ENCODE measurements at regions not wholly inside any gene's neighbourhood (a gene's known extent, or its start where the extent isn't known, plus 50 kb on each side); places are given as distances from the start of the nearest gene placed in this dataset.

DNA sequence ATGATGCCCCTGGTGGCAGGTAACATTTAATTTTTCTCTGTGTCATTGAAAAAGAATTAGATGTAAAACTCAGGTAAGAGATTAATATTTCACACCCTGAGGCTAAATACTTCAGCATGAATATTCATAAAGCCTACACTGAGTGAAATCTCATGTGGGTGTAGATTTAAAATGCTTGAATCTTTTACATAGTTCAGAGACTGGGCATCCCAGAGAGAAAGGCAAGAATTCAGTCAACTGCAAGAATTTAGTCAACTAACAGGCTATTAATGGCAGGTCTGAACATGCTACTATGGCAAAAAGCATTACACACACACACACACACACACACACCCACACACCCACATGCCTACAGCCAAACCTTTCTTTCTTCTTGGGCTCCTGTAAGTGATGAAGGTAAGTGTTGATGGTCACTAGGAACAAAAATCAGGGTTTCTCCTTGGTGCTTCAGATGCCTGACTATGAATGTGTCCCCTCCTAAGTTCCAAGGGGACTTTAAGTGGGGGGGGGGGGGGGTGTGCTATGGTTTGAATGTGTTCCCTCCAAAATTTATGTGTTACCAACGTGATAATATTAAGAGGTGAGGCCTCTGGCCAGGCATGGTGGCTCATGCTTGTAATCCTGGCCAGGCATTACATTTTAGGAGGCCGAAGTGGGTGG lies 63.7 kb upstream of the PSMD7 start:
- DNase-seq (ENCODE audit: low read depth) = no peak
- in situ Hi-C loops (cut with HindIII; ENCODE audit: low pct_unique_long_range_greater_than_20kb, low sequenced_read_pairs) = no loop called here

DNA sequence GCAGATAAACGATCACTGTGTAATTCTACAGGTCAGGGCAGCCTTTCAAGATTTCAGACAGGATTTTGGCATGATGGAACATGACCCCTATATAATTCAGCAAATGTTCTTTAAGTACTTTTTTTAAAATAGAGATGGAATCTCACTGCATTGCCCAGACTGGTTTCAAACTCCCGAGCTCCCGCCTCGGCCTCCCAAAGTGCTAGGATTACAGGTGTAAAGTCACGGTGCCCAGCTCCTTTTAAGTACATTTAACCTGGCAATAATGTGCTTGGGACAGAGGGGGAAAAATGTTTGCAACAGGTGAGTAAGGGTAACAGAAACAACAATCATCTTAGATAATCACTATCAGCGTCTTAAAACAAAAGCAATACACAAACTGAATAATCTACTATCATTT lies 66.5 kb upstream of the PSMD7 start:
- in situ Hi-C loops (cut with HindIII; ENCODE audit: low pct_unique_long_range_greater_than_20kb, low sequenced_read_pairs) = no loop called here
- no peak for DNase-seq (ENCODE audit: low read depth)

DNA sequence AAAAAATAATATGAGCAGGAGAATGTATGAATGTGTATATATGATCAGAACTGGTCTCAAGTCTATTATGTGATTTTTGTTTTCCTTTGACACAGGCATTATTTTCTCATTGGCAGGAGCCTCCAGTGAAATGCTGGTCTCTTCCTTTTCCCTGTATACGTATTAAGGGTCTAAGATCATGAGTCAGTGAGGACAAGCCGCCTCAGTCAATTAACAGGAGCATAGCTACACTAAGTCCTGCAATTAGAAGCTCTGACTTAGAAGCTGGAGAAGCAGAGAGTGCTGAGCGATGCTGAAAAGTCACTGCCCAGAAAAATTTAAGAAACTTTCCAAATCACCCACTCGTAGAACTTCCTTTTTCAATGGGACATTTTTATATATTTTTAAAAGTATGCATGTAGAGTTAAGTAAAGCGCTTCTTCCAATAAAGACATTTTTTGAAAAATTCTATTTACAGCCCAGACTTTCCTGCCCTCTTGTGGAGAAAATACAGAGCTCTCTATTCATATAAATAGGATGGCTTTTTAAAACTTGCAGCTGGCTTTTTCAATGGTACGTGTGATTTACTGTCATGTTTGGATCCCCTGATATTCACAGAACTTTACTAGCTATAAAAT lies 70.2 kb upstream of the PSMD7 start:
- DNase-seq (ENCODE audit: low read depth) = no peak
- in situ Hi-C loops (cut with HindIII; ENCODE audit: low pct_unique_long_range_greater_than_20kb, low sequenced_read_pairs) = no loop called here

DNA sequence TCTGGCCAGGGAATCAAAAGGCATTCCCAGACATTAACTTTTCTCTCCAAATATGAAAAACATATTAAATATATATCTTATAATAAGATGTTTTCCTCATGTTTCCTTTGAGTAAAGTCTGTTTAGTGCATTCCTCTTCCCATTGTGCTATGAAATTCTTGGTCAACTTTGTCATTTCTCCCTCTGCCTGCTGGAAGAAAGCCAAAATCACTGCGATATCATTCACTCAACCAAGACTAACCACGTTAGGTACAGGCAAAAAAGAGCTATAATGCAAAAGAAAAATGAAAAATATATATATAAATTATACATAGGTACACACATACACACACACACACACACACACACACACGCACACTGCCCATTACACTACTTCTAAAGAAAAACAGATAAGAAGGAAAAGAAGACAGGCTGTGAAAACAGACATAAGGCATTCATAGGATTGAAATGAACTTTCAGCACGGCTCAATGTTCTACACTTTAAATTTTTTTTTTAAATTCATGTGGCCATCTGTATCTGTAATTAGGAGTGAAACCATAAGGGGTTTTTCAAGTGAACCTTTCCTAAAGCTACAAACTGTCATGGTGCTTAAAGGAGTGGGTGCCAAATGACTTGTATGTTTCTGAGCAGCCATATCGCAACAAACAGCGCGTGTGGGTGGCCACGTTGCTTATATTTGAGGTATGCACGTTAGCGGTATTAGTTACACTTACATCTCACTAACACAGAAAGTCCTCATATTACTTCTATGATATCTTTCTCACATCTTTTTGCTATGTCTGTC lies 71.6 kb upstream of the PSMD7 start:
- peak; percentile 10 for DNase-seq (ENCODE audit: low read depth)
- in situ Hi-C loops (cut with HindIII; ENCODE audit: low pct_unique_long_range_greater_than_20kb, low sequenced_read_pairs) = no loop called here

DNA sequence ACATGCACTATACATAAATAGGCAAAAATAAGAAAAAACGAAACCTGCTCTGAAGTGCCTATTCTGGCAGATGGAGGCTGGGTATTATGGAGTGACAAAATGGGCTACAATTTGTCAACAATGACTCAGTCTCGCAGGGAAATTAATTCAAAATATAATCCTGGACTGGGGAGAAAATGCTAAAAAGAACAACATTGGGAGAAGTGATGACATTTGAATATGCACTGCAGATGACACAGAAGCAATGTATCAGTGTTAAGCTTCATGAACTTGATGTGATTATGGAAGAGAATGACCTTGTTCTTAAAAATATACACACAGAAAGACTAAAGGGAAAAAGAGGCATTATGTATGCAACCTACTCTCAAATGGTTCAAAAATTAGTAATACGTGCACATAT lies 74.8 kb upstream of the PSMD7 start:
- DNase-seq (ENCODE audit: low read depth) = no peak
- in situ Hi-C loops (cut with HindIII; ENCODE audit: low pct_unique_long_range_greater_than_20kb, low sequenced_read_pairs) = no loop called here

DNA sequence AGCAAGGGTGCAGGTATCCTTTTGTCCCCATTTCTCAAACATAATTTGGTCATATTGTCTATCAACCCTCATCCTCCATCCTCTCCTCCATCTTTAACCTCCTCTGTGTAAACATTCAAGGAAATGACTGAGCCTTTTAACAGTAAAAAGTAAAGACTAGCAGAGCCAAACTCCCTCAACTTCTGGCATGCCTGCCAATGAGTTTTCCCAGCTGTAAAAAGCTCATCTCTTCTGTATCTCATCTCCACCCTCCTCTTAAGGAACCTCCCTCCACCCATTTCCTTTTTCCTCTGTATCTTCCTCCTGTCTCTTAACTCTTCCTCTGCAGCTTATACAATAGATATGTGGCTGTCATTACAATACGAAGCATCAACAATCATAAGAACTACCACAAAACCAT lies 76.9 kb upstream of the PSMD7 start:
- in situ Hi-C loops (cut with HindIII; ENCODE audit: low pct_unique_long_range_greater_than_20kb, low sequenced_read_pairs) = no loop called here
- no peak for DNase-seq (ENCODE audit: low read depth)

DNA sequence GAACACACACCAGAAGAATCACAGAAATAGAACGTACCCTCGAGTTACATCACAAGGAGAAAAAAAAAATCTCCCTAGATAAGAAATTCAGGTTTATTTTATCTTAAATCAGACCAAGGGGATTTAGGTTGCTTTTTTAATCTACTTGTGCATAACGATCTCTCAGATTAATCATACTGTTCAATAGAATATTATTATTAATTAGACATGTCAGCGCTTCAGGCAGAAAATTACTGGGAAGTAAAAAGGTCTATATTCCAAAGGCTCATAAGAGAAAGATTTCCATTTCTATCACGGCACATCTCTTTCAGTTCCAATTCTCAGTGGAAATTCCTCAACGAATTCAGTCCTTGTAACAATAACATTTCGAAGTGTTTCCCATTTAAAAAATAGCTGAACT lies 77.7 kb upstream of the PSMD7 start:
- DNase-seq (ENCODE audit: low read depth) = no peak
- in situ Hi-C loops (cut with HindIII; ENCODE audit: low pct_unique_long_range_greater_than_20kb, low sequenced_read_pairs) = no loop called here

DNA sequence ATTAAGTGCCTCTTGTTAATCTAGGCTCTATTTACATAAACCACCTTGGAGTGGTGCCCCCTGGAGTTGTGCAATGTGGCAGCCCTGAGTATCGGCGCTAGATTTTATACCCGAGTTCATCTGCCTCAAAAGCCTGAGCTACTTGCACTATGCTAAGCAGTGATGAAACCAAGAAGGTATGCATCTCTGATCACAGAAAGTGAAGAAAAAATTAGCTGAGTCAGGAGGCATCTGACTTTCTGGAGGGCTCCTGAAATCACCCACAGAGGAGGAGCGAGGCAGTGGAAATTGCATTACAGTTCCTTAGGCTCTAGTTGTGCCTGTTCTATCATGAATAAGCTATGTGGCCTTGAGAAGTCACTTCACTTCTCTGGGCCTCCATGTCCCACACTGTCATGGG lies 80.3 kb upstream of the PSMD7 start:
- peak; percentile 9 for DNase-seq (ENCODE audit: low read depth)
- in situ Hi-C loops (cut with HindIII; ENCODE audit: low pct_unique_long_range_greater_than_20kb, low sequenced_read_pairs) = no loop called here

DNA sequence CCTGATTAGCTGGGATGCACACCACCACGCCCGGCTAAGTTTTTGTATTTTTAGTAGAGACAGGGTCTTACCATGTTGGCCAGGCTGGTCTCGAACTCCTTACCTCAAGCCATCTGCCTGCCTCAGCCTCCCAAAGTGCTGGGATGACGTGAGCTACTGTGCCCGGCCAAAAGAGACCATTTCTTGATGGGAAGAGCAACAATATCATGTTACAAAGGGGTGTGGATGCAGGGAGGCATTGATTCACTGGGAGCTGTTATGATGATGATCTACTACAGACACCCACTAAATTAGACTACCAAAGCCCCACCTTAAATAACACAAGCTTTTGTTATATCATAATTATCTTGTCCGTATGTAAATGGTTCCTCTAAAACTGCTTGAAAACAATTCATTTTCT lies 81.4 kb upstream of the PSMD7 start:
- no peak for DNase-seq (ENCODE audit: low read depth)
- in situ Hi-C loops (cut with HindIII; ENCODE audit: low pct_unique_long_range_greater_than_20kb, low sequenced_read_pairs) = no loop called here

DNA sequence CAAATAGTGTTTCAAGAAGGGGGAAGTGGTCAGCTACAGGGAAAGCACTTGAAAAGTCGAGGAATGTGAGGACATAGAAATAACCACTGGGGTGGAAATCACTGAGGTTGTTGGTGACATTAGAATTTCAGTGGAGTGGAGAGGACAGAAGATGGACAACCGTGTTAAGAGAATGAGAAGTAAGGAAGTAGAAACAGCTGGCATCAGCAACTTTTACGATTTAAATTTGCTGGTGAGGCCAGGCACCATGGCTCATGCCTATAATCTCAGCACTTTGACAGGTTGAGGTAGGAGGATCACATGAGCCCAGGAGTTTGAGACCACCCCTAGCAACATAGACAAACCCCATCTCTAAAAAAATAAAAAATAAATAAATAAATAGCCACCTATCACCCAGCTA lies 83.2 kb upstream of the PSMD7 start:
- in situ Hi-C loops (cut with HindIII; ENCODE audit: low pct_unique_long_range_greater_than_20kb, low sequenced_read_pairs) = no loop called here

DNA sequence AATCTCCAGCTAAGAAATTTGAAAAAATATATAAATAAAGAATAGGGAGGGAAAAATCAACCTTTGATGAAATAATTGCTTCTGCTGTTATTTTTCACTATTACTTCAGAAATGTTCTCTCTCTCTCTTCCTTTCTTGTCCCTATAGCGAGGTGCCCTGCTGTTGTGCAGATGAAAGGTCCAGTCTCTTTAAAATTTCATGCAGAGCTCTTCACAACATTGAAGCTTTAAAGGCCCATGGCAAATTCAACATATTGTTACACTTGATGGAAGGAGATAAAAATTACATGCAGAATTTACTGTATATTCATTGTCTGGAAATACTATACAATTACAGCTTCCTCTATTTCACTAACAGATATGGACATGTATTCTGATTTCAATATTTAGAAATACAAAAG lies 86.4 kb upstream of the PSMD7 start:
- no peak for DNase-seq (ENCODE audit: low read depth)
- in situ Hi-C loops (cut with HindIII; ENCODE audit: low pct_unique_long_range_greater_than_20kb, low sequenced_read_pairs) = no loop called here

More for the DNA sequence above, 83.2 kb upstream of the PSMD7 start:
- no peak for DNase-seq (ENCODE audit: low read depth)

DNA sequence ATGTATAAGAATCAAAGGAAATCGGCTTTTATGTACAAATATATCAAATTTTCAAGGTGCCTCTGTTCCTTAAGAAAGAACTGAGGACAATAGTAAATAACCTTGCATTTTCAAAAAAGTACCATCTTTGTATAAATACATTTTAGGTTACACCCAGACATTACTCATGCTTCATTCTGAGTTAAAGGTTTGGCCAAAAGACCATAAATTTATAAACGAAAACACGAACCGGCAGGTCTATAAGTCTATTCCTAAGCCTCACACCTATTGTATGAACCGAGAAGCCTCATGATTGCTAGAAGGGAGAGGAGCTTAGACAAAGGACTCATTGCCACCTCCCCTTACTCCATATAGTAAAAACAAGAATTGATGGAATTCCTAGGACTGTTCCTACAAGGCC lies 94.6 kb upstream of the PSMD7 start:
- in situ Hi-C loops (cut with HindIII; ENCODE audit: low pct_unique_long_range_greater_than_20kb, low sequenced_read_pairs) = no loop called here
- DNase-seq (ENCODE audit: low read depth) = no peak

DNA sequence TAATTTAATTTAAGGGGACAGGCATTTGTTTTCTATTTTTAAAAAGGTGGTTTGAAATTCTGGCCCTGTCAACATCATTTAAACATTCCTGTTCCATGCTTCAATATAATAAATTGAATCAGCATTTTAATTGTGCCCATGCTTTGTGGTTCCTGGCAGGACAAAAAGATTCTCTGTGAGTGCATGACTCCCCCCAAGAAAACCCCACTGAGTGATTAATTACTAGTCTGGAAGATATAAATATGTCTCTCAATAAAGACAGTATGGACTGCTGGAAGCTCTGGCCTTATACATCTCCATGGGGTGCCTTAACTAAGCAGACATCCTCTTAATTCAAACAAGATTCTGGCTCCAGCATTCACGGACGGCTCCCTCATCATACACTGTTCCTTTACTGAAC lies 95.0 kb upstream of the PSMD7 start:
- in situ Hi-C loops (cut with HindIII; ENCODE audit: low pct_unique_long_range_greater_than_20kb, low sequenced_read_pairs) = no loop called here

DNA sequence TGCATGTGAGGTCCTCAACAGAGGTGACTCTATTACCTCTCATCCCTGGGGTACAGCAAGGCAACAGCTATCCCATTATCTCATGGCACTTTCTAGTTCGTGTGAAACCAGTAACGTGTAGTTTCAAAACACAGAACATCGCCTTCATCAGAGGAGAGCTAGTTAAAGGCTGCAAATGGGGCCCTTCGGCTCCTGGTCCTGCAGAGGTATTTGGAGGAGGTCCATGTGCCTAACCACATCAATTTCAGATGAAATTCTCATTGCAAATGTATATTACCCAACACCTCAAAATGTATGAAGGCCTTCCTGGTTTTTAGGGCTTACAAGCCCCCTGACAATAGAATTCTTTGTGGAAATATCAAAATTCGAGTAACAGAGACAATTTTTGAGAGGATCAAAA lies 95.7 kb upstream of the PSMD7 start:
- in situ Hi-C loops (cut with HindIII; ENCODE audit: low pct_unique_long_range_greater_than_20kb, low sequenced_read_pairs) = no loop called here
- no peak for DNase-seq (ENCODE audit: low read depth)

More for the DNA sequence above, 95.0 kb upstream of the PSMD7 start:
- no peak for DNase-seq (ENCODE audit: low read depth)

DNA sequence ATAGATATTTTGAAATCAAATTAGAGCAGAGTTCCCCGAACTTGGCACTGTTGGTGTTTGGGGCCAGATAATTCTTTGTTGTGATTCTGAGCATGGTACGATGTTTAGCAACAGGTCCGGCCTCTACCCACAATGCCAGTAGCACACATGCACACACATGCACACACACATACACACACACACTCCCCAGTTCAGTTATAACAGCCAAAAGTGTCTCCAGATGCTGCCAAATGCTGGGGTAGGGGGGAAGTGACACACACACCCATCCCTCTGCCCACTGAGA lies 96.8 kb upstream of the PSMD7 start:
- in situ Hi-C loops (cut with HindIII; ENCODE audit: low pct_unique_long_range_greater_than_20kb, low sequenced_read_pairs) = no loop called here

DNA sequence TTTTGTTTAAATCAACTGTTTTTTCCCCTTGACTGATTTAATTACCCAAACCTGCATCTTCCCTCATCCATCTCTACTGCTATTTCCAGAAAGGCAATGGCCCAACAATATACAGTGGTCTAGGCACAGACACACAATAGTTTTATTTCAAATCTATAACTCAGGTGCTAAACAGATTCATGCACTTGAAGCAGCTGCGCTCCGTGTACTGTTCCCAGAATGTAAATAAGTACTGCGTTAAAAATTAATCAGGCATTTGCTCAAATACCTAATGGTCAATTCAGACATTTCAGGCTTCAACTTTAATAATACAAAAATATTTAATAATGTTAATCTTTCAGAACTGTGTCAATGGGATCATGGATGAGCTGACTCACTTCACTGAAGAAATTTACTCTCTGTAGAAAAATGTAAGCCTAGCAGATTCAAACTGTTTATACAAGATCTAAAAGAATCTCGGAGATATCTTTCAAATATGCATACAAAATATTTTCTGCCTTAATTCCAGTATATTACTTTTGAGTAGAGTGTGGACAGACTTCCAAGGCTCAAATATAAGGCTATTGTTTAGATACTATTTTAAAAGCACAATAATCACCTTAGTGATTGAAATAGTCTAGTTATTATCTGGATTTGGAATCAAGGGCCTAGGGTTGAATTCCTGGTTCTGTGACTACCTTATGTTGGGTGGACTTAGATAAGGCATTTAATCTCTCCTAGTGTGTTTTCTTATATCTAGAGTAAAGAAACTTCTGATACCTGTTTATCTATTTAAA lies 97.4 kb upstream of the PSMD7 start:
- no peak for DNase-seq (ENCODE audit: low read depth)
- in situ Hi-C loops (cut with HindIII; ENCODE audit: low pct_unique_long_range_greater_than_20kb, low sequenced_read_pairs) = no loop called here

More for the DNA sequence above, 96.8 kb upstream of the PSMD7 start:
- no peak for DNase-seq (ENCODE audit: low read depth)

DNA sequence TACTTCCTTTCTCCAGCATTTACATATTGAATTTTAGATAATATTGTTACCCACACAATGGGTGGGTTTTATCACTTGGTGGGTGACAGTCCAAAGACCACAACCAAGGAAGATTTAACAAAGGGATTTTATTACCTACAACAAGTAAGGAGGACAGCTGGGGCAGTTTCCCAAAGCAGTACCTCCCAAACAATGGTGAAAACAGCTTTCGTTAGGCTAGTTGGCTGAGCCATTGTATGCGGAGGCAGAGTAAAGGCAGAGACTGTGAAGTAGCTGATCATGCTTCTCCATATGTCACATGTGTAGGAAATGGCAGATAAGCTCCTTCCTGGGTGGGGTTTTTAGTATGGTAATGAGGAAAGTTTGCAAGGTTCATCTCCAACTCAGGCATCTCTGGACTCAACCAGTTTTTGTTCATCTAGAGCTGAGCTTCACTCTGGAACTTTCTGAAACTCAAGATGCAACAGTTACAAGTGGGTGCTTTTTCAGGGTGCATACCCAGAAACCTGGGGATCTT lies 104.3 kb upstream of the PSMD7 start:
- no peak for DNase-seq (ENCODE audit: low read depth)
- in situ Hi-C loops (cut with HindIII; ENCODE audit: low pct_unique_long_range_greater_than_20kb, low sequenced_read_pairs) = no loop called here

DNA sequence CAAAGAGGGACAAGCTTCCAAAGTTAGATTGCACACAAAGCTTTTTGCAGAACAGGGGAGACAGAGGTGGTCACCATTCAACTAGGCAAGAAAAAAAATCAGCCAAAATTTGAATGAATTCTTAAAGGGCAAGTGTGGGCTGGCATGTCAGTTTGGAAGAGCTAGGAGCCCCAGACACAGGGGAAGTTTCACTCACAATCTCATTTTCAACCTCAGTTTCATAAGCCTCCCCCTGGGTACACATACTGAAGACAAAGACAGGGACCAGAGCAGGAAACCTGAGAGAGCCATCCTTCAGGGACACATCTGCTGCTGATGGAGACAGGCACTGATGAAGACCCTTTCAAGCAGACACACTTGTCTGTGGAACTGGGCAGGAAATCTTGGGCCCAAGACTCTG lies 106.3 kb upstream of the PSMD7 start:
- DNase-seq (ENCODE audit: low read depth) = no peak
- in situ Hi-C loops (cut with HindIII; ENCODE audit: low pct_unique_long_range_greater_than_20kb, low sequenced_read_pairs) = no loop called here

DNA sequence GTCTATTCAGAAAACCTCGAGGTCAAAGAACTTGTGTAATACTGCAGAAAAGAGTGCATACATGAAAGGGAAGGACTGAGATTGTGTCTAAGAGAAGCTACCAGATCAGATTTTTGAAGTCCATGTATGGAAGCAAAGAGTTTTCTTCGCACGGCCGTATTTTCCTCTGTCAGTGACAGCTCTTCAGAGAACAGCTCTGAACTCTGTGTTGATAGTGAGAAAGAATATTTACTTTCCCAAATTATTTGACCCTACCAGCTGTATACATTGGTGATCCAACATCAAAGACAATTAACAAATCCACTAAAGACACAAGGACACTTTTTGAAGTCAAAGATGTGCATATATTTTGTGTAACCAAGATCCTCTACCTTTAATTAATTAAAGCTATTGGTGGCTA lies 107.8 kb upstream of the PSMD7 start:
- DNase-seq (ENCODE audit: low read depth) = no peak
- in situ Hi-C loops (cut with HindIII; ENCODE audit: low pct_unique_long_range_greater_than_20kb, low sequenced_read_pairs) = no loop called here
